H1 (cell line): ENCODE measurements at regions not wholly inside any gene's neighbourhood (a gene's known extent, or its start where the extent isn't known, plus 50 kb on each side); places are given as distances from the start of the nearest gene placed in this dataset.

Experiments
- ASH2L ChIP-seq: fragments of 200-600, 300-600 bp; sonication (generic); IDR thresholded peaks from one replicate; pipeline ENCODE4 v1.7.1; 2017; ENCODE audit warnings: low read length
- CEBPB ChIP-seq: IDR thresholded peaks from 2 replicates; pipeline ENCODE4 v1.6.1; 2012; ENCODE audit warnings: low read depth, low read length
- GTF2F1 ChIP-seq: IDR thresholded peaks from 2 replicates; pipeline ENCODE4 v1.6.1; 2012; ENCODE audit warnings: low read depth, low read length, improper control_type of control experiment, borderline replicate concordance
- RNF2 ChIP-seq: fragments of 200-900, 300-1000 bp; sonication (generic); IDR thresholded peaks from 2 replicates; pipeline ENCODE4 v1.7.1; 2016; ENCODE audit warnings: borderline replicate concordance, low read depth, mild to moderate bottlenecking, antibody characterized with exemption, low read length; ENCODE audit not compliant: poor library complexity, severe bottlenecking; ENCODE audit errors: missing control alignments

- TF ChIP-seq GTF2F1 (no peak), ASH2L (no peak), RNF2 (no peak), CEBPB (no peak)
Measured at GRCh38 chr3:194952841-194953241, 267.2 kb downstream of the FAM43A start (continued).
